Neural progenitor cell (in vitro differentiated cells): ENCODE measurements at regions not wholly inside any gene's neighbourhood (a gene's known extent, or its start where the extent isn't known, plus 50 kb on each side); places are given as distances from the start of the nearest gene placed in this dataset.

ENCODE experiments used
- CTCF ChIP-seq: fragments of 200-600 bp; sonication (generic); IDR thresholded peaks from 2 replicates; pipeline ENCODE4 v1.5.1; 2017; ENCODE audit warnings: antibody characterized with exemption, mild to moderate bottlenecking
- EZH2phosphoT487 ChIP-seq: fragments of 200-600 bp; sonication (generic); IDR thresholded peaks from 2 replicates; pipeline ENCODE4 v1.6.1; 2017; ENCODE audit warnings: antibody characterized with exemption

- TF ChIP-seq CTCF = no peak
- no peak for TF ChIP-seq EZH2phosphoT487
Measured at GRCh38 chr4:188619456-188620149, 480.4 kb downstream of the TRIML1 start.
